C4-2B (cell line): ENCODE measurements at regions not wholly inside any gene's neighbourhood (a gene's known extent, or its start where the extent isn't known, plus 50 kb on each side); places are given as distances from the start of the nearest gene placed in this dataset.

Source experiments
- ZFX ChIP-seq: fragments of 450-650 bp; IDR thresholded peaks from 2 replicates; pipeline ENCODE4 v1.6.1; 2017
- TF ChIP-seq, protein P1 (sequence below): fragments of 450-650 bp; conservative IDR thresholded peaks from 2 replicates; pipeline ENCODE4 v1.5.1; 2017; ENCODE audit warnings: mild to moderate bottlenecking

DNA sequence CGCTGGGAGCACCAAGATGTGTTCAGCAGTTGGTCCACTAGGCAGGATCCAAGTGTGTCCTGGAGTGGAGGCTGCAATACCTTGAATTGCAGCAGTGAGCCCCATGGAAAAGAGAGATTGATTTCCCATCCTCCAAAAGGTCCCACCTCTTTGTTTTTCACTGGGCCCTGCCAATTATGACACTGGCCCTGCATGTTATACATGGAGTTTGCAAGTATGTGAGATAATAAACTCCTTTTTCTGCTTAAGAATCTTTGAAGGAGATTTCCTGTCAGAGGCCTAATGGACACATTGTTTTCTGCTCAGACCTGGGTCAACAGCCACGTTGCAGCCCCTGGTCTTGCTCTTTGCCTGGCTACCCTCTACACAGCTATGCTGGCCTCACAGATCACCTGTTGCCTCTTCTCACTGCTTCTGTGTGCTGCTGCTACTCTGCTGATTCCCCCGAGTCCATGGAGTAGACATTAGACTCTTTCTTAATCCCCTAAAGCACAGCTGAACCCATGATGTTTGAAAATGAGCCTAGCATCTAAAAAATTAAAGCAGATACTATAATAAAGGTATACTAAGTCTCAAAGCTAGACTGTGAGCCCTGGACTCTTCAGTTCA is 341.9 kb upstream of the CDH11 start:
- TF ChIP-seq, protein P1, sequence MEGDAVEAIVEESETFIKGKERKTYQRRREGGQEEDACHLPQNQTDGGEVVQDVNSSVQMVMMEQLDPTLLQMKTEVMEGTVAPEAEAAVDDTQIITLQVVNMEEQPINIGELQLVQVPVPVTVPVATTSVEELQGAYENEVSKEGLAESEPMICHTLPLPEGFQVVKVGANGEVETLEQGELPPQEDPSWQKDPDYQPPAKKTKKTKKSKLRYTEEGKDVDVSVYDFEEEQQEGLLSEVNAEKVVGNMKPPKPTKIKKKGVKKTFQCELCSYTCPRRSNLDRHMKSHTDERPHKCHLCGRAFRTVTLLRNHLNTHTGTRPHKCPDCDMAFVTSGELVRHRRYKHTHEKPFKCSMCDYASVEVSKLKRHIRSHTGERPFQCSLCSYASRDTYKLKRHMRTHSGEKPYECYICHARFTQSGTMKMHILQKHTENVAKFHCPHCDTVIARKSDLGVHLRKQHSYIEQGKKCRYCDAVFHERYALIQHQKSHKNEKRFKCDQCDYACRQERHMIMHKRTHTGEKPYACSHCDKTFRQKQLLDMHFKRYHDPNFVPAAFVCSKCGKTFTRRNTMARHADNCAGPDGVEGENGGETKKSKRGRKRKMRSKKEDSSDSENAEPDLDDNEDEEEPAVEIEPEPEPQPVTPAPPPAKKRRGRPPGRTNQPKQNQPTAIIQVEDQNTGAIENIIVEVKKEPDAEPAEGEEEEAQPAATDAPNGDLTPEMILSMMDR: no peak
- TF ChIP-seq ZFX: no peak
